Suprapubic skin (tissue), 4 donors: ENCODE measurements at regions not wholly inside any gene's neighbourhood (a gene's known extent, or its start where the extent isn't known, plus 50 kb on each side); places are given as distances from the start of the nearest gene placed in this dataset.
"Not testable (repeated sequence)": the region's sequence is repeated elsewhere in the genome, so short reads cannot be mapped to it uniquely, and the experiment has no call there.

Source experiments
- DNase-seq, 2 donors: peaks; one replicate each; pipeline ENCODE4 v3.0.0-alpha.2; 2019; ENCODE audit warnings: low spot score in 2 of 2
- H3K27ac ChIP-seq: fragments of 200-600 bp; sonication (generic); one replicate; pipeline ENCODE4 v1.5.1; 2019
- H3K27me3 ChIP-seq: fragments of 200-600 bp; sonication (generic); one replicate; pipeline ENCODE4 v1.5.1; 2019
- H3K36me3 ChIP-seq: fragments of 200-600 bp; sonication (generic); one replicate; pipeline ENCODE4 v1.5.1; 2019
- H3K4me1 ChIP-seq: fragments of 200-600 bp; sonication (generic); one replicate; pipeline ENCODE4 v1.5.1; 2019
- H3K4me3 ChIP-seq: fragments of 200-600 bp; sonication (generic); one replicate; pipeline ENCODE4 v1.5.1; 2019; ENCODE audit warnings: mild to moderate bottlenecking
- H3K9me3 ChIP-seq: fragments of 200-600 bp; sonication (generic); one replicate; pipeline ENCODE4 v1.5.1; 2019
- CTCF ChIP-seq, 2 donors: fragments of 200-600 bp in 1 of 2; fragments of 450-650 bp in 1 of 2; sonication (generic) in 1 of 2; IDR thresholded peaks; one replicate each; pipeline ENCODE4 v1.5.1; 2016 to 2019; ENCODE audit warnings: antibody characterized with exemption in 2 of 2, mild to moderate bottlenecking in 1 of 2, moderate library complexity in 1 of 2
- EP300 ChIP-seq: sonication (generic); formaldehyde crosslinking; IDR thresholded peaks from one replicate; pipeline ENCODE4 v1.6.1; 2017; ENCODE audit warnings: antibody characterized with exemption
- POLR2A ChIP-seq, 2 donors: fragments of 450-650 bp; IDR thresholded peaks; one replicate each; pipeline ENCODE4 v1.6.1; 2017; ENCODE audit warnings: antibody characterized with exemption in 2 of 2, mild to moderate bottlenecking in 2 of 2, moderate library complexity in 2 of 2
- POLR2AphosphoS5 ChIP-seq, 3 donors: sonication (generic); formaldehyde crosslinking; IDR thresholded peaks; one replicate each; pipeline ENCODE4 v1.6.1; 2017; ENCODE audit warnings: antibody characterized with exemption in 3 of 3
- WGBS: methylation state at CpG from one replicate; pipeline ENCODE4 v1.1.5; 2018; 5-methylcytosine and 5-hydroxymethylcytosine counted together

GRCh38 chr6:67451874-67452273, 1183.2 kb upstream of the ADGRB3 start:
- Histone ChIP-seq H3K4me3 (no peak overlapping the region), H3K27ac (no peak overlapping the region), H3K27me3 (no peaks in the 10 kb centered on the region), H3K4me1 (no peaks in the 10 kb centered on the region), H3K36me3 (no peaks in the 10 kb centered on the region), H3K9me3 (no peaks in the 10 kb centered on the region)
- 77% methylated on average over 1 of the region's 1 CpG for WGBS
- DNase-seq = no peak
- TF ChIP-seq POLR2AphosphoS5 (IDR thresholded peaks at IDR 0.05) (no peak), CTCF (IDR thresholded peaks at IDR 0.05) (no peak), EP300 (no peak), POLR2A (IDR thresholded peaks at IDR 0.05) (no peak)

DNA sequence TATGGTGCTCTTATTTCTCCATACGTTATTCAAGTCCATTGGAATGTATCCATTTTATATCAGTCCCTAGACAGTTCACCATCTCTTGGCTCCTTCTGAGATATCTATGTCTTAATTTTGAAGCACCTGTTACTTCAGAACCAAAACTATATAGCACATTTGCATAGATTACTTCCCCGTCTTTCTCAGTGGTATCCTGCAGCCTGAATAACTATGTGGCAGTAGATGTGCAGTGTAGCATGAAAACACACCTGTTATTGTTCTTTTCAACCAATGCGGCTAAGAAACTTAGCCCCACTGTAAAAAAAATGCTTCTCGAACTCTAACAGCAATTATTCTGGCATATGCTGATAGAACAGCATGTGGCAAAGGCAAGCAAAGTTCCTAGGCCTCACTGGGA, 1184.4 kb upstream of the ADGRB3 start:
- no peak for DNase-seq
- H3K4me1 ChIP-seq = no peaks in the 10 kb centered on the region
- TF ChIP-seq POLR2AphosphoS5 (IDR thresholded peaks at IDR 0.05) (no peak), CTCF (IDR thresholded peaks at IDR 0.05) (no peak), POLR2A (IDR thresholded peaks at IDR 0.05) (no peak), EP300 (no peak)
- H3K4me3 ChIP-seq = no peak overlapping the region
- no peaks in the 10 kb centered on the region for H3K9me3 ChIP-seq
- no peaks in the 10 kb centered on the region for H3K36me3 ChIP-seq
- H3K27ac ChIP-seq = no peak overlapping the region
- no peaks in the 10 kb centered on the region for H3K27me3 ChIP-seq
- 81% methylated on average over 4 of the region's 4 CpGs for WGBS

- TF ChIP-seq CTCF (IDR thresholded peaks at IDR 0.05) = no peak
- no peak for TF ChIP-seq EP300
- TF ChIP-seq POLR2AphosphoS5 (IDR thresholded peaks at IDR 0.05) = no peak
- no peak for TF ChIP-seq POLR2A (IDR thresholded peaks at IDR 0.05)
- 74% methylated on average over 4 of the region's 4 CpGs for WGBS
- H3K4me3 ChIP-seq = no peak overlapping the region
- H3K36me3 ChIP-seq = no peaks in the 10 kb centered on the region
- H3K27me3 ChIP-seq = no peaks in the 10 kb centered on the region
- no peak for DNase-seq
- no peaks in the 10 kb centered on the region for H3K9me3 ChIP-seq
- no peak overlapping the region for H3K27ac ChIP-seq
- H3K4me1 ChIP-seq = no peaks in the 10 kb centered on the region
Observed at GRCh38 chr6:67449602-67450001, 1185.5 kb upstream of the ADGRB3 start.

- H3K36me3 ChIP-seq = no peaks in the 10 kb centered on the region
- H3K4me3 ChIP-seq = no peak overlapping the region
- WGBS = 85% methylated on average over 2 of the region's 2 CpGs
- no peak overlapping the region for H3K27ac ChIP-seq
- TF ChIP-seq POLR2AphosphoS5 (IDR thresholded peaks at IDR 0.05) (no peak), CTCF (IDR thresholded peaks at IDR 0.05) (no peak), EP300 (no peak), POLR2A (IDR thresholded peaks at IDR 0.05) (no peak)
- no peak for DNase-seq
- H3K9me3 ChIP-seq = no peaks in the 10 kb centered on the region
- H3K27me3 ChIP-seq = no peaks in the 10 kb centered on the region
- no peaks in the 10 kb centered on the region for H3K4me1 ChIP-seq
Observed at GRCh38 chr6:67433124-67433523, 1202.0 kb upstream of the ADGRB3 start.

GRCh38 chr6:67431076-67431475, 1204.0 kb upstream of the ADGRB3 start:
- WGBS = 59% methylated on average over 6 of the region's 6 CpGs
- TF ChIP-seq EP300 (no peak), POLR2AphosphoS5 (IDR thresholded peaks at IDR 0.05) (no peak), POLR2A (IDR thresholded peaks at IDR 0.05) (no peak), CTCF (IDR thresholded peaks at IDR 0.05) (no peak)
- Histone ChIP-seq H3K4me1 (no peaks in the 10 kb centered on the region), H3K4me3 (no peak overlapping the region), H3K9me3 (peaks cover 5% of the 10 kb centered on the region), H3K36me3 (no peaks in the 10 kb centered on the region), H3K27ac (no peak overlapping the region), H3K27me3 (no peaks in the 10 kb centered on the region)
- no peak for DNase-seq

DNA sequence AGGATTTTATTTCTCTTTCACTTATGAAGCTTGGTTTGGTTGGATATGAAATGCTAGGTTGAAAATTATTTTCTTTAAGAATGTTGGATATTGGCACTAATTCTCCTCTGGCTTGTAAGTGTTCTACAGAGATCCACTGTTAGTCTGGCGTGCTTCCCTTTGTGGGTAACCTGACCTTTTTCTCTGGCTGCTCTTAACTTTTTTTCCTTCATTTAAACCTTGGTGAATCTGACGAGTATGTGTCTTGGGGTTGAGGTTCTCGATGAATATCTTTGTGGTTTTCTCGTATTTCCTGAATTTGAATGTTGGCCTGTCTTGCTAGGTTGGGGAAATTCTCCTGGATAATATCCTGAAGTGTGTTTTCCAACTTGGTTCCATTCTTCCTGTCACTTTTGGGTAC, 1208.4 kb upstream of the ADGRB3 start:
- H3K27me3 ChIP-seq, H3K4me3 ChIP-seq, H3K27ac ChIP-seq, H3K4me1 ChIP-seq, H3K9me3 ChIP-seq, DNase-seq, H3K36me3 ChIP-seq: not testable (repeated sequence)
- WGBS = 90% methylated on average over 4 of the region's 4 CpGs
